Effector memory CD4-positive, alpha-beta T cell (primary cell): ENCODE measurements at regions not wholly inside any gene's neighbourhood (a gene's known extent, or its start where the extent isn't known, plus 50 kb on each side); places are given as distances from the start of the nearest gene placed in this dataset.

Experiments
- DNase-seq, 3 donors: peaks; one replicate each; pipeline ENCODE4 v3.0.0-alpha.2; 2020
- H3K27ac ChIP-seq: 2 replicates; pipeline ENCODE4 v1.7.0; 2013; ENCODE audit warnings: mild to moderate bottlenecking, low read length, moderate library complexity; ENCODE audit not compliant: insufficient read depth, poor library complexity, severe bottlenecking
- H3K27me3 ChIP-seq: replicated peaks from 2 replicates; pipeline ENCODE4 v1.7.0; 2013; ENCODE audit warnings: mild to moderate bottlenecking, low read length; ENCODE audit not compliant: insufficient read depth, control insufficient read depth, poor library complexity, severe bottlenecking
- H3K36me3 ChIP-seq: 2 replicates; pipeline ENCODE4 v1.7.0; 2013; ENCODE audit warnings: mild to moderate bottlenecking, low read length, moderate library complexity; ENCODE audit not compliant: control insufficient read depth, insufficient read depth
- H3K4me1 ChIP-seq: 2 replicates; pipeline ENCODE4 v1.7.0; 2013; ENCODE audit warnings: low read length, mild to moderate bottlenecking; ENCODE audit not compliant: control insufficient read depth, insufficient read depth, poor library complexity, severe bottlenecking
- H3K4me3 ChIP-seq: 2 replicates; pipeline ENCODE4 v1.7.0; 2013; ENCODE audit warnings: low read length, low read depth, mild to moderate bottlenecking; ENCODE audit not compliant: insufficient read depth, poor library complexity, severe bottlenecking
- H3K9me3 ChIP-seq: 2 replicates; pipeline ENCODE4 v1.7.0; 2013; ENCODE audit warnings: mild to moderate bottlenecking, low read length, moderate library complexity; ENCODE audit not compliant: control insufficient read depth

GRCh38 chr1:238199325-238199724 is 308.6 kb upstream of the ZP4 start:
- no peaks in the 10 kb centered on the region for H3K36me3 ChIP-seq
- DNase-seq = no peak
- no peaks in the 10 kb centered on the region for H3K4me1 ChIP-seq
- no peaks in the 10 kb centered on the region for H3K27me3 ChIP-seq
- no peaks in the 10 kb centered on the region for H3K9me3 ChIP-seq
- H3K4me3 ChIP-seq = no peak overlapping the region
- H3K27ac ChIP-seq = no peak overlapping the region

GRCh38 chr1:238196516-238196915 is 305.8 kb upstream of the ZP4 start:
- no peaks in the 10 kb centered on the region for H3K9me3 ChIP-seq

GRCh38 chr1:238191170-238191569 is 300.4 kb upstream of the ZP4 start:
- no peaks in the 10 kb centered on the region for H3K36me3 ChIP-seq
- no peak for DNase-seq
- H3K4me3 ChIP-seq = no peak overlapping the region
- no peaks in the 10 kb centered on the region for H3K4me1 ChIP-seq
- no peaks in the 10 kb centered on the region for H3K27me3 ChIP-seq
- H3K27ac ChIP-seq = no peak overlapping the region
- no peaks in the 10 kb centered on the region for H3K9me3 ChIP-seq

More at GRCh38 chr1:238196516-238196915, 305.8 kb upstream of the ZP4 start:
- H3K4me3 ChIP-seq = no peak overlapping the region
- no peaks in the 10 kb centered on the region for H3K4me1 ChIP-seq
- H3K36me3 ChIP-seq = no peaks in the 10 kb centered on the region
- no peaks in the 10 kb centered on the region for H3K27me3 ChIP-seq
- no peak for DNase-seq
- no peak overlapping the region for H3K27ac ChIP-seq

- H3K27ac ChIP-seq = no peak overlapping the region
- H3K36me3 ChIP-seq = no peaks in the 10 kb centered on the region
- no peaks in the 10 kb centered on the region for H3K4me1 ChIP-seq
- DNase-seq = no peak
- no peak overlapping the region for H3K4me3 ChIP-seq
- no peaks in the 10 kb centered on the region for H3K9me3 ChIP-seq
- no peaks in the 10 kb centered on the region for H3K27me3 ChIP-seq
Observed at GRCh38 chr1:238187575-238187949, 296.8 kb upstream of the ZP4 start.

- Histone ChIP-seq H3K4me3 (no peak overlapping the region), H3K27ac (no peak overlapping the region), H3K36me3 (no peaks in the 10 kb centered on the region), H3K27me3 (no peaks in the 10 kb centered on the region), H3K4me1 (no peaks in the 10 kb centered on the region), H3K9me3 (no peaks in the 10 kb centered on the region)
- DNase-seq = no peak
Observed at GRCh38 chr1:238186887-238187574, 296.3 kb upstream of the ZP4 start.

GRCh38 chr1:238177960-238178645 is 287.4 kb upstream of the ZP4 start:
- Histone ChIP-seq H3K27ac (no peak overlapping the region), H3K36me3 (no peaks in the 10 kb centered on the region), H3K9me3 (no peaks in the 10 kb centered on the region), H3K27me3 (no peaks in the 10 kb centered on the region), H3K4me3 (no peak overlapping the region), H3K4me1 (no peaks in the 10 kb centered on the region)
- DNase-seq = no peak

- no peak for DNase-seq
- no peak overlapping the region for H3K4me3 ChIP-seq
- H3K9me3 ChIP-seq = no peaks in the 10 kb centered on the region
- H3K4me1 ChIP-seq = no peaks in the 10 kb centered on the region
- no peaks in the 10 kb centered on the region for H3K36me3 ChIP-seq
- no peaks in the 10 kb centered on the region for H3K27me3 ChIP-seq
- H3K27ac ChIP-seq = no peak overlapping the region
Observed at GRCh38 chr1:238177351-238177750, 286.6 kb upstream of the ZP4 start.

- Histone ChIP-seq H3K4me3 (no peak overlapping the region), H3K4me1 (no peaks in the 10 kb centered on the region), H3K36me3 (no peaks in the 10 kb centered on the region), H3K27me3 (no peaks in the 10 kb centered on the region), H3K27ac (no peak overlapping the region), H3K9me3 (no peaks in the 10 kb centered on the region)
- DNase-seq = no peak
Observed at GRCh38 chr1:238176441-238176840, 285.7 kb upstream of the ZP4 start.

GRCh38 chr1:238171985-238172384 is 281.3 kb upstream of the ZP4 start:
- Histone ChIP-seq H3K4me3 (no peak overlapping the region), H3K9me3 (no peaks in the 10 kb centered on the region), H3K4me1 (no peaks in the 10 kb centered on the region), H3K36me3 (no peaks in the 10 kb centered on the region), H3K27me3 (no peaks in the 10 kb centered on the region), H3K27ac (no peak overlapping the region)
- DNase-seq = no peak

- no peak for DNase-seq
- H3K27me3 ChIP-seq = no peaks in the 10 kb centered on the region
- no peak overlapping the region for H3K4me3 ChIP-seq
- peaks cover 4% of the 10 kb centered on the region for H3K9me3 ChIP-seq
- no peaks in the 10 kb centered on the region for H3K4me1 ChIP-seq
- H3K27ac ChIP-seq = no peak overlapping the region
- H3K36me3 ChIP-seq = no peaks in the 10 kb centered on the region
Observed at GRCh38 chr1:238161955-238162354, 271.2 kb upstream of the ZP4 start.
